Activated B cell treated with CpG ODN at 0.5 μM for 24 hours (primary cell): ENCODE measurements at regions not wholly inside any gene's neighbourhood (a gene's known extent, or its start where the extent isn't known, plus 50 kb on each side); places are given as distances from the start of the nearest gene placed in this dataset.

Experiments
- ATAC-seq: fragments of 200-7000 bp; cut with Tn5 transposase; one replicate; pipeline ENCODE4 v1.10.0; 2021; ENCODE audit warnings: low read depth, mild to moderate bottlenecking, moderate library complexity
- CTCF ChIA-PET: fragments of 350-600 bp; sonication (Branson Sonifier 250); formaldehyde crosslinking; loops from one replicate; lab custom pipeline; 2021; ENCODE audit warnings: antibody characterized with exemption; lab: Charles Lee
- POLR2A ChIA-PET: fragments of 350-600 bp; sonication (Branson Sonifier 250); formaldehyde crosslinking; loops from one replicate; lab custom pipeline; 2021; ENCODE audit warnings: antibody characterized with exemption; lab: Charles Lee
- DNase-seq: peaks from one replicate; pipeline ENCODE4 v3.0.0; 2022
- H3K27ac Mint-ChIP-seq: one replicate; pipeline ENCODE4 v1.8.0; 2020; ENCODE audit warnings: mixed read lengths
- H3K27me3 Mint-ChIP-seq: one replicate; pipeline ENCODE4 v1.8.0; 2021; ENCODE audit warnings: mixed read lengths
- H3K36me3 Mint-ChIP-seq: one replicate; pipeline ENCODE4 v1.8.0; 2021; ENCODE audit warnings: low read depth, mixed read lengths
- H3K4me1 Mint-ChIP-seq: one replicate; pipeline ENCODE4 v1.8.0; 2021; ENCODE audit warnings: mixed read lengths
- H3K4me3 Mint-ChIP-seq: one replicate; pipeline ENCODE4 v1.8.0; 2020; ENCODE audit warnings: mild to moderate bottlenecking, mixed read lengths
- H3K9me3 Mint-ChIP-seq: one replicate; pipeline ENCODE4 v1.8.0; 2020; ENCODE audit warnings: mixed read lengths
- CTCF ChIP-seq: fragments of 200-600 bp; IDR thresholded peaks from one replicate; pipeline ENCODE4 v1.8.0; 2022; ENCODE audit warnings: antibody characterized with exemption, mild to moderate bottlenecking
- intact Hi-C: fragments of 100-400 bp; cut with micrococcal nuclease; formaldehyde crosslinking; loops from one replicate; pipeline ENCODE4 v1.15.1; 2024

GRCh38 chr4:97479388-97479787, 663.9 kb downstream of the STPG2 start:
- no peaks in the 10 kb centered on the region for H3K36me3 Mint-ChIP-seq
- no peak overlapping the region for H3K27ac Mint-ChIP-seq
- ATAC-seq (no peak), DNase-seq (no peak)
- H3K4me1 Mint-ChIP-seq = no peaks in the 10 kb centered on the region
- TF ChIP-seq CTCF = no peak
- intact Hi-C loops = no loop called here
- POLR2A ChIA-PET = no interaction called here
- no peaks in the 10 kb centered on the region for H3K27me3 Mint-ChIP-seq
- H3K9me3 Mint-ChIP-seq = peaks cover 4% of the 10 kb centered on the region
- H3K4me3 Mint-ChIP-seq = no peak overlapping the region
- CTCF ChIA-PET = no interaction called here

- Mint-ChIP-seq H3K4me3 (no peak overlapping the region), H3K9me3 (peaks cover 2% of the 10 kb centered on the region), H3K27ac (no peak overlapping the region), H3K36me3 (no peaks in the 10 kb centered on the region), H3K27me3 (no peaks in the 10 kb centered on the region), H3K4me1 (no peaks in the 10 kb centered on the region)
- ChIA-PET POLR2A (no interaction called here), CTCF (no interaction called here)
- DNase-seq (no peak), ATAC-seq (no peak)
- TF ChIP-seq CTCF = no peak
- intact Hi-C loops = no loop called here
These were observed 651.4 kb downstream of the STPG2 start for GRCh38 chr4:97491856-97492255.

- peaks cover 5% of the 10 kb centered on the region for H3K9me3 Mint-ChIP-seq
- ChIA-PET CTCF (no interaction called here), POLR2A (no interaction called here)
- intact Hi-C loops = no loop called here
- H3K4me1 Mint-ChIP-seq = no peaks in the 10 kb centered on the region
- H3K36me3 Mint-ChIP-seq = no peaks in the 10 kb centered on the region
- TF ChIP-seq CTCF = no peak
- H3K27me3 Mint-ChIP-seq = no peaks in the 10 kb centered on the region
- ATAC-seq (no peak), DNase-seq (no peak)
- no peak overlapping the region for H3K4me3 Mint-ChIP-seq
- no peak overlapping the region for H3K27ac Mint-ChIP-seq
These were observed 649.3 kb downstream of the STPG2 start for GRCh38 chr4:97493815-97494518.

- CTCF ChIA-PET = no interaction called here
- no peaks in the 10 kb centered on the region for H3K4me1 Mint-ChIP-seq
- no peak for TF ChIP-seq CTCF
- H3K9me3 Mint-ChIP-seq = peaks cover 5% of the 10 kb centered on the region
- no peak overlapping the region for H3K4me3 Mint-ChIP-seq
- no peaks in the 10 kb centered on the region for H3K36me3 Mint-ChIP-seq
- DNase-seq (no peak), ATAC-seq (no peak)
- POLR2A ChIA-PET = no interaction called here
- H3K27me3 Mint-ChIP-seq = no peaks in the 10 kb centered on the region
- intact Hi-C loops = no loop called here
- H3K27ac Mint-ChIP-seq = no peak overlapping the region
These were observed 646.9 kb downstream of the STPG2 start for GRCh38 chr4:97496298-97496873.

GRCh38 chr4:97498875-97499274, 644.4 kb downstream of the STPG2 start:
- intact Hi-C loops = no loop called here
- no peak overlapping the region for H3K4me3 Mint-ChIP-seq
- H3K4me1 Mint-ChIP-seq = no peaks in the 10 kb centered on the region
- peaks cover 3% of the 10 kb centered on the region for H3K9me3 Mint-ChIP-seq
- no peak for TF ChIP-seq CTCF
- no peak overlapping the region for H3K27ac Mint-ChIP-seq
- CTCF ChIA-PET = no interaction called here
- no peaks in the 10 kb centered on the region for H3K27me3 Mint-ChIP-seq
- no peaks in the 10 kb centered on the region for H3K36me3 Mint-ChIP-seq
- POLR2A ChIA-PET = no interaction called here
- DNase-seq (no peak), ATAC-seq (no peak)
